Stimulated activated CD8-positive, alpha-beta memory T cell treated with anti-CD3 and anti-CD28 coated beads, Interleukin-7, amount 100 ng/mL, for 24 hours (primary cell): ENCODE measurements at regions not wholly inside any gene's neighbourhood (a gene's known extent, or its start where the extent isn't known, plus 50 kb on each side); places are given as distances from the start of the nearest gene placed in this dataset.

ENCODE experiments used
- DNase-seq: peaks from one replicate; pipeline ENCODE4 v3.0.0-alpha.2; 2020; ENCODE audit warnings: low read depth

- DNase-seq: no peak
Observed at GRCh38 chr6:9606435-9607134, 808.3 kb downstream of the TFAP2A start.

GRCh38 chr6:9594746-9595145 lies 820.1 kb downstream of the TFAP2A start:
- DNase-seq: no peak

GRCh38 chr6:9593554-9593953 lies 821.3 kb downstream of the TFAP2A start:
- no peak for DNase-seq

DNA sequence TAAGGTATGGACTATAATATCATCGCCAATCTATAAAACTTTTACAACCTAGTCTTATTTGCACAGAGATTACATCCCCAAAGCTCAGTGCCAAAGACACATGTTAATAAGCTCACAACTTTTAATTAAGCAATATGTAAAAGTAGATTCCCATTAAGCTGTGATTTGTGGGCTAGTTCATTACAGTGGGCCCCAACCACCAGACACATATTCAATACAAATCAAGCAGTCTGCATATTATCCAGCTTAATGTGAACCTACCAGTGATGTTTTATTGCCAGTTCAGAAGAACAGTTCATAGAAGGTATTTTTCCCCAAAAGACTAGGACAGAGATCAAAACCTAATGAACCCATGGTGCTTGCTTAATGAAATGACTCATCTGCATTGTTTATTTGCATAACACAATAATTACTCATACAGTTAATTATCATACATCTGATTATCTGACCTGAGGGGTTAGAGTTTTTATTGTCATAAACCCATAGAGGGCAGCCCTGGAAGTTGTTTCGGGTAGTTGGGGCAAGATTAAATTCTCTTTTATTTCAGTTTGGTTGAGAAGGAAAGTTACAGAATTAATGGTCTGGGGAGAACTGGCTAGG lies 831.0 kb downstream of the TFAP2A start:
- no peak for DNase-seq

DNA sequence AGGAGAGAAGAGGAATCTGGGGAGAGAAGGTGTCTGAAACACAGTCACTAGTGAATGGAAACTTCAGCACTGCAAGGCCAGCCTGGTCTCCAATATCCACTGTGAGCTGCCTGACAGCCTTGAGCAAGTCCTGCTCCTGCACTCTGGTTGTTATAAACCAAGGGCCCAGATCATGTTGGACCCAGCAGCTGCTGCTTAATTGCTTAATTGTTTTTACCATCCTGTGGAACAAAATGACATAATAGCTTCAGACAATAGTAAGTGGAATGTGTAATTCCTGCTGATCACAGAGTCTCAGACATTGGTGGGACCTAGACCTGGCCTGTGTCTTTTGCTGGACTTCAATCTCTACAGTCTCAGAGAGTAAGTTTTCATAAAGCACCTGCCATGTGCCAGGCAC lies 833.7 kb downstream of the TFAP2A start:
- no peak for DNase-seq

- no peak for DNase-seq
Observed at GRCh38 chr6:9576521-9576920, 838.4 kb downstream of the TFAP2A start.

GRCh38 chr6:9566096-9566495 lies 848.8 kb downstream of the TFAP2A start:
- no peak for DNase-seq

GRCh38 chr6:9564021-9564420 lies 850.9 kb downstream of the TFAP2A start:
- no peak for DNase-seq

- DNase-seq: no peak
Observed at GRCh38 chr6:9563568-9563967, 851.3 kb downstream of the TFAP2A start.

- no peak for DNase-seq
Observed at GRCh38 chr6:9554806-9555205, 860.1 kb downstream of the TFAP2A start.

GRCh38 chr6:9554323-9554722 lies 860.6 kb downstream of the TFAP2A start:
- no peak for DNase-seq

DNA sequence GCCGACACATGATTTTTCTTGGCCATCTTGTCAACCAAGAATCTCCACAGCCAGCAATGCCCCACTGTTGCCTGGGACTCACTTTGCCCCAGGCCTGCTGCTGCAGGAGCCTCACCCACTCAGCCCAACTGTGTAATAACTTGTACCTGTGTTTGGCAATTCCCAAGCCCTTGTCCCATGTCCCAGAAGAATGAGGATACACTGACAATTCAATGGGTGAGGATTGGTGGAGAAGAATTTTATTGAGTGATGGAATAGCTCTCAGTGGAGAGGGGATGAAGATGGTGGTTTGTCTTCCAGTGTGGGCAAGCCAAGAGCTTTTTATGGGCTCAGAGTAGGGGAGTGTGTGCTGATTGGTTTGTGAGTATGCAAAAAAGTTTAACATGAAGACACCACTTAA lies 861.9 kb downstream of the TFAP2A start:
- no peak for DNase-seq

GRCh38 chr6:9543649-9544048 lies 871.2 kb downstream of the TFAP2A start:
- DNase-seq: no peak

GRCh38 chr6:9540534-9541126 lies 874.2 kb downstream of the TFAP2A start:
- DNase-seq: no peak

DNA sequence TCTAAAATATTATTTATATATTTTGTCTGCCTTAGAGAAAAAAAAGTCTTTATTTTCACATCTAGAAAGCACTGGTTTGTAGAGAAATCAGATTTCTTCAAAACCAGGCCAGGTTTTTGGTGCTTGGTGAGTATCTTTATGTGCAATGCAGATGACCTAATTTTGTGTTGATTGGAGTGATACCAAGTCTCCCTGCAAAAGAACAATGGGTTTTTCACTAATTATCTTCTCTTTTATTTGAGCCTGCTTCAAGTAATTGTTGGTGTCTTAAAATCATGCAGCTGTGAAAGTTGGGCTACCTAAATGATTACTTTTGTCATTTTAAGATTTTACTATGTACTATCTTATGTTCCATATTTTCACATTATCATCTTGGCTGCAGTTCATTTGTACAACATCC lies 874.7 kb downstream of the TFAP2A start:
- DNase-seq: no peak

GRCh38 chr6:9539231-9539755 lies 875.6 kb downstream of the TFAP2A start:
- DNase-seq: no peak

GRCh38 chr6:9537381-9537780 lies 877.5 kb downstream of the TFAP2A start:
- DNase-seq: no peak

DNA sequence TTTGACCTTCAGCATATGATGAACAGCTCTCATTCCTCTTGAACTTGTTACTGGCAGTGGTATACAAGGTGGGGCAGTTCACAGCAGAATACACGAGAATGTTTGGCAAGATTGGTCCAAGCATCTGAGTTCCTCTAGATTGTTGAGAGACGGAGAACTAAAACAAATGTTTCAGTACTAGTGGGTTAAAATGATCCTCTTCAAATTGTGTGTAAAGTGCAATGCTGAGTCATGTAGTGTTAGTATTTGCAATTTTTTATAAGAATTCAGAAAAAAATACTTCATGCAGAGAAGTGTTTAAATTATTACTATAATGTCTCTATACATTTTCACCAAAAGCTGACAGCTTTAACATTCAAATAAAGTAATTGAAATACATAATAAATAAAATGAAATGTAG lies 879.8 kb downstream of the TFAP2A start:
- no peak for DNase-seq

- no peak for DNase-seq
Observed at GRCh38 chr6:9532621-9533557, 882.0 kb downstream of the TFAP2A start.

DNA sequence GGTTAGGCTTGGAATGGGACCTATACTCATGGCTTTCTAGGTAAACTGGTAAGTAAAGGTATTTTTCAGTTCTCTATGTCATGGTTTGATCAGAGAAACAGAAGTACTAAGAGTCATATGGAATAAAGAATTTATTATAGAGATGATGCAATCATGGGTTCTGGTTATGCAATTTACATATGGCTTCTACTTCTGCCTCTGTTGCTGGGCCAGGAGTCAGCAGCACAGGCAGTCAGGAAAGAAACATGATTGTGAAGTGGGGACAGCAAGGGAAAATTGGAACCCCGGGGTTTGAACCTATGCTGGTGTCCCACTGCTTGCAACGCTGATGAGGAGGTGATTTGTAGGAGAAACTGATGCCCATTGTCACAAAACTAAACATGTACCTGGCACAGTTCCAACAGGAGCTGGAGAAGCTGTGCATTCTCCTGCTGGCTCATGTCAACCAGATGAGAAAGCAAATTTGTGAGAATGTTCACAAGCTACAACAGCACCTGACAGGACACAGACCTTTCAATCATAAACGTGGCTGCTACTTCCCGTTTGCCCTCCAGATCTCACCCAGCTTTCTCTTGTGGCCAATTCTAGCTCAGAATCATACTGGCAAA lies 887.1 kb downstream of the TFAP2A start:
- no peak for DNase-seq

DNA sequence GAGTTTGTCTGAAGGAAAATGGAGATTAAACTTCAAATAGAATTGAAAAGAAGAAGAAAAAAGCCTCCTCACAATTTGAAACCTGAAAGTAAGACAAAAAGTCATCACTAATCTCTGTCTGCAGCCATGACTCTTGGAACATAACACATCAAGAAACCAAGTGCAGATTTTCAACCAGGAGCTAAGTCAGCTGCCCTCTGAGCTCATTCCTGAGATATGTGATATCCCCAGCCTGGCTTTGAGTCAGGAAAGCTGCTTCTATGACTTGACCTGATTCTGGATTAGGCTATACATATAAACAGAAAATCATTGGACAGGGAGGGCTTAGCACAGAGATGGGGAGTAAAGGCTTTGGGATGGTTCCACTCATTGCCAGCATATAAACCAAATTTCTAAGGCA lies 891.4 kb downstream of the TFAP2A start:
- no peak for DNase-seq

DNA sequence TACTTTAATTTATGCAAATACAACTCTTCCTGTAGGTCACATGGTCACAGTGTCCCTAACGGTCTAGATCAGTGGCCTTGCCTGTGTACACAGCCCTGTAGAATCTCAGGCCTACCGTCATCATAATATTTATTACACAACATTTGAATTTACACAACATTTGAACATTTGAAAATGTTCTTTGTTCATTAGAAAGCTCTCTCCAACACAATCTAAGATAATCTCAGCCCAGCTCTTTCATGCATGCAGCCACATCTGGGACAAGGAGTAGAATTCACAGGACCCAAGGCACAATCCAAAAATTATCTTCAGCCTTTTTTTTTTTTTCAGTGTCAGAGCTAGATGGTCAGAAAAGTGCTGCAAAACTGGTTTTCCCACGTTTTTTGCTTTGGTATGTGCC lies 892.8 kb downstream of the TFAP2A start:
- no peak for DNase-seq
